IMR-90 (cell line): ENCODE measurements at regions not wholly inside any gene's neighbourhood (a gene's known extent, or its start where the extent isn't known, plus 50 kb on each side); places are given as distances from the start of the nearest gene placed in this dataset.

Source experiments
- ATAC-seq: fragments of 200-7000 bp; cut with Tn5 transposase; 2 replicates; pipeline ENCODE4 v1.9.1; 2020; ENCODE audit warnings: low read depth, mild to moderate bottlenecking, moderate library complexity
- BruUV-seq: library from RNA; stranded (reverse); fragments of 400-500 nt; replicated peaks from 2 replicates; lab custom pipeline; 2021; lab: Mats Ljungman, UMichigan
- CTCF ChIA-PET: fragments of 300-600 bp; formaldehyde crosslinking; extraction: SDS; loops from one replicate; lab custom pipeline; 2021; ENCODE audit warnings: antibody characterized with exemption; lab: Yijun Ruan, JAX
- POLR2A ChIA-PET: fragments of 300-600 bp; sonication (Branson Sonifier 250); formaldehyde crosslinking; loops from one replicate; lab custom pipeline; 2022; ENCODE audit warnings: antibody characterized with exemption; ENCODE audit not compliant: unreplicated experiment; lab: Charles Lee
- DNase-seq: peaks from one replicate; pipeline ENCODE4 v3.0.0; 2013
- H2AFZ ChIP-seq: replicated peaks from 2 replicates; pipeline ENCODE3; 2013; ENCODE audit warnings: low read length, mild to moderate bottlenecking; ENCODE audit not compliant: poor library complexity
- H2AK5ac ChIP-seq: 2 replicates; pipeline ENCODE4 v1.6.1; 2013; ENCODE audit warnings: low read depth, low read length, inconsistent platforms
- H2AK9ac ChIP-seq: replicated peaks from 2 replicates; pipeline ENCODE3; 2013; ENCODE audit warnings: mild to moderate bottlenecking, low read depth, low read length, moderate library complexity; ENCODE audit not compliant: poor library complexity
- H2BK120ac ChIP-seq: 2 replicates; pipeline ENCODE4 v1.6.1; 2013; ENCODE audit warnings: low read depth, low read length, inconsistent platforms
- H2BK15ac ChIP-seq: 3 replicates; pipeline ENCODE4 v1.6.1; 2013; ENCODE audit warnings: low read depth, low read length, inconsistent platforms
- H2BK20ac ChIP-seq: 2 replicates; pipeline ENCODE4 v1.6.1; 2013; ENCODE audit warnings: low read depth, mild to moderate bottlenecking, inconsistent platforms, low read length, moderate library complexity
- H2BK5ac ChIP-seq: 2 replicates; pipeline ENCODE4 v1.6.1; 2013; ENCODE audit warnings: mild to moderate bottlenecking, low read depth, low read length, inconsistent platforms; ENCODE audit not compliant: poor library complexity, severe bottlenecking
- H3K14ac ChIP-seq: replicated peaks from 2 replicates; pipeline ENCODE4 v1.6.1; 2013; ENCODE audit warnings: low read depth, low read length, inconsistent platforms
- H3K18ac ChIP-seq: 2 replicates; pipeline ENCODE4 v1.6.1; 2013; ENCODE audit warnings: low read depth, low read length, control low read depth
- H3K23ac ChIP-seq: 2 replicates; pipeline ENCODE4 v1.6.1; 2013; ENCODE audit warnings: low read depth, low read length, inconsistent platforms
- H3K27ac ChIP-seq: 2 replicates; pipeline ENCODE4 v1.5.1; 2013; ENCODE audit warnings: mild to moderate bottlenecking, control low read depth, low read length; ENCODE audit not compliant: insufficient read depth
- H3K27me3 ChIP-seq: 2 replicates; pipeline ENCODE4 v1.6.1; 2013; ENCODE audit warnings: low read length; ENCODE audit not compliant: control insufficient read depth, insufficient read depth
- H3K36me3 ChIP-seq: 2 replicates; pipeline ENCODE4 v1.6.1; 2013; ENCODE audit warnings: low read length, mixed read lengths; ENCODE audit not compliant: control insufficient read depth, insufficient read depth
- H3K4ac ChIP-seq: 2 replicates; pipeline ENCODE4 v1.6.1; 2013; ENCODE audit warnings: low read depth, low read length, inconsistent platforms
- H3K4me1 ChIP-seq: 2 replicates; pipeline ENCODE4 v1.6.1; 2013; ENCODE audit warnings: low read length, mixed read lengths; ENCODE audit not compliant: control insufficient read depth, insufficient read depth
- H3K4me2 ChIP-seq: 2 replicates; pipeline ENCODE4 v1.6.1; 2013; ENCODE audit warnings: low read depth, mild to moderate bottlenecking, control low read depth, low read length, moderate library complexity
- H3K4me3 ChIP-seq: 2 replicates; pipeline ENCODE4 v1.5.1; 2013; ENCODE audit warnings: low read depth, mild to moderate bottlenecking, control low read depth, low read length, moderate library complexity; ENCODE audit not compliant: insufficient read depth
- H3K56ac ChIP-seq: 2 replicates; pipeline ENCODE4 v1.6.1; 2013; ENCODE audit warnings: low read length, inconsistent platforms; ENCODE audit not compliant: insufficient read depth; ENCODE audit errors: extremely low read depth
- H3K79me1 ChIP-seq, 2 experiments: 2 replicates each; pipeline ENCODE4 v1.6.1; 2013; ENCODE audit warnings: low read length in 2 of 2, inconsistent platforms in 1 of 2, low read depth in 1 of 2
- H3K9ac ChIP-seq: 2 replicates; pipeline ENCODE4 v1.6.1; 2013; ENCODE audit warnings: low read depth, low read length, control low read depth
- H3K9me1 ChIP-seq: 2 replicates; pipeline ENCODE4 v1.6.1; 2013; ENCODE audit warnings: low read length, inconsistent platforms; ENCODE audit not compliant: insufficient read depth
- H3K9me3 ChIP-seq: 2 replicates; pipeline ENCODE4 v1.6.1; 2013; ENCODE audit warnings: low read length; ENCODE audit not compliant: control insufficient read depth, insufficient read depth
- H4K20me1 ChIP-seq: 2 replicates; pipeline ENCODE4 v1.6.1; 2013; ENCODE audit warnings: low read length, inconsistent platforms; ENCODE audit not compliant: insufficient read depth
- H4K5ac ChIP-seq: 2 replicates; pipeline ENCODE4 v1.6.1; 2013; ENCODE audit warnings: mild to moderate bottlenecking, low read depth, low read length, control low read depth
- H4K8ac ChIP-seq, 2 experiments: 2 replicates each; pipeline ENCODE4 v1.6.1; 2013; ENCODE audit warnings: low read depth in 2 of 2, low read length in 2 of 2, control low read depth in 1 of 2, inconsistent platforms in 1 of 2
- H4K91ac ChIP-seq: 2 replicates; pipeline ENCODE4 v1.6.1; 2013; ENCODE audit warnings: low read depth, low read length, inconsistent platforms; ENCODE audit not compliant: insufficient read depth
- RCOR1 ChIP-seq: IDR thresholded peaks from 2 replicates; pipeline ENCODE4 v1.6.1; 2012; ENCODE audit warnings: mild to moderate bottlenecking, low read length, improper control_type of control experiment; ENCODE audit not compliant: insufficient replicate concordance
- WGBS, 2 experiments: methylation state at CpG; one replicate each; pipeline versions ENCODE4 v1.1.5 to v1.1.7; 2013; ENCODE audit warnings: missing lambda C conversion rate in 2 of 2; ENCODE audit not compliant: insufficient read length in 1 of 2; ENCODE audit errors: extremely low coverage in 2 of 2; 5-methylcytosine and 5-hydroxymethylcytosine counted together
- dilution Hi-C: fragments of 300-500 bp; cut with HindIII; formaldehyde crosslinking; loops from one replicate; pipeline ENCODE4 v1.14.3; 2018; ENCODE audit warnings: low sequenced_read_pairs; ENCODE audit not compliant: unreplicated experiment
- in situ Hi-C: fragments of 300-500 bp; cut with MboI; formaldehyde crosslinking; loops from 3 replicates; pipeline ENCODE4 v1.14.3; 2019; ENCODE audit warnings: low sequenced_read_pairs, inconsistent platforms, mixed read lengths
- intact Hi-C: fragments of 100-400 bp; cut with micrococcal nuclease; formaldehyde crosslinking; loops from 2 replicates; pipeline ENCODE4 v1.10.0; 2022

GRCh38 chr3:94206291-94206690, 143.4 kb downstream of the NSUN3 start:
- DNase-seq (no peak), ATAC-seq (no peak)
- in situ Hi-C loops (no loop called here), intact Hi-C loops (no loop called here), dilution Hi-C loops (no loop called here)
- H2AFZ ChIP-seq = no peak overlapping the region
- H3K14ac ChIP-seq = no peak overlapping the region
- no peak overlapping the region for H3K4me2 ChIP-seq
- H4K5ac ChIP-seq = no peak overlapping the region
- WGBS, 2 experiments = 69% methylated on average over 2 of the region's 2 CpGs; no CpG with 5 or more reads in 1 of the 2 experiments
- no peak overlapping the region for H3K9ac ChIP-seq
- no peak overlapping the region for H3K23ac ChIP-seq
- no peak overlapping the region for H2AK5ac ChIP-seq
- no peaks in the 10 kb centered on the region for H3K79me1 ChIP-seq
- H3K4me3 ChIP-seq = no peak overlapping the region
- H2BK15ac ChIP-seq = no peak overlapping the region
- no peaks in the 10 kb centered on the region for H3K9me1 ChIP-seq
- TF ChIP-seq RCOR1 = no peak
- H2AK9ac ChIP-seq = no peak overlapping the region
- H3K36me3 ChIP-seq = no peaks in the 10 kb centered on the region
- ChIA-PET CTCF (no interaction called here), POLR2A (no interaction called here)
- H2BK120ac ChIP-seq = no peak overlapping the region
- H2BK20ac ChIP-seq = no peak overlapping the region
- H4K8ac ChIP-seq = no peak overlapping the region
- no peak overlapping the region for H3K56ac ChIP-seq
- H3K4me1 ChIP-seq = no peaks in the 10 kb centered on the region
- no TSS peak for BruUV-seq
- H2BK5ac ChIP-seq = no peak overlapping the region
- H3K4ac ChIP-seq = no peak overlapping the region
- H3K9me3 ChIP-seq = no peaks in the 10 kb centered on the region
- H3K18ac ChIP-seq = no peak overlapping the region
- no peaks in the 10 kb centered on the region for H4K20me1 ChIP-seq
- H3K27ac ChIP-seq = no peak overlapping the region
- no peak overlapping the region for H4K91ac ChIP-seq
- no peaks in the 10 kb centered on the region for H3K27me3 ChIP-seq
